Adrenal gland (tissue), 5 donors: ENCODE measurements at regions not wholly inside any gene's neighbourhood (a gene's known extent, or its start where the extent isn't known, plus 50 kb on each side); places are given as distances from the start of the nearest gene placed in this dataset.
"Not testable (repeated sequence)": the region's sequence is repeated elsewhere in the genome, so short reads cannot be mapped to it uniquely, and the experiment has no call there.

Experiments
- POLR2A ChIP-seq, 2 donors: fragments of 450-650 bp; IDR thresholded peaks; one replicate each; pipeline ENCODE4 v1.6.1; 2017; ENCODE audit warnings: antibody characterized with exemption in 2 of 2, mild to moderate bottlenecking in 2 of 2, moderate library complexity in 1 of 2
- TF ChIP-seq, protein P1 (sequence below), 6 experiments: fragments of 450-650 bp in 4 of 6; fragments of 200-600 bp in 2 of 6; sonication (generic) in 1 of 6; IDR thresholded peaks; 1 replicate in 5 of 6; 2 replicates in 1 of 6; pipeline versions ENCODE4 v1.5.1 to v1.8.0; 2016 to 2021; ENCODE audit warnings: antibody characterized with exemption in 6 of 6, mild to moderate bottlenecking in 2 of 6, moderate library complexity in 1 of 6
- donor health status: DM: no; HTN: no; CAD: no.

GRCh38 chr11:89616161-89616560, 93.9 kb upstream of the TRIM77 start:
- TF ChIP-seq, protein P1, sequence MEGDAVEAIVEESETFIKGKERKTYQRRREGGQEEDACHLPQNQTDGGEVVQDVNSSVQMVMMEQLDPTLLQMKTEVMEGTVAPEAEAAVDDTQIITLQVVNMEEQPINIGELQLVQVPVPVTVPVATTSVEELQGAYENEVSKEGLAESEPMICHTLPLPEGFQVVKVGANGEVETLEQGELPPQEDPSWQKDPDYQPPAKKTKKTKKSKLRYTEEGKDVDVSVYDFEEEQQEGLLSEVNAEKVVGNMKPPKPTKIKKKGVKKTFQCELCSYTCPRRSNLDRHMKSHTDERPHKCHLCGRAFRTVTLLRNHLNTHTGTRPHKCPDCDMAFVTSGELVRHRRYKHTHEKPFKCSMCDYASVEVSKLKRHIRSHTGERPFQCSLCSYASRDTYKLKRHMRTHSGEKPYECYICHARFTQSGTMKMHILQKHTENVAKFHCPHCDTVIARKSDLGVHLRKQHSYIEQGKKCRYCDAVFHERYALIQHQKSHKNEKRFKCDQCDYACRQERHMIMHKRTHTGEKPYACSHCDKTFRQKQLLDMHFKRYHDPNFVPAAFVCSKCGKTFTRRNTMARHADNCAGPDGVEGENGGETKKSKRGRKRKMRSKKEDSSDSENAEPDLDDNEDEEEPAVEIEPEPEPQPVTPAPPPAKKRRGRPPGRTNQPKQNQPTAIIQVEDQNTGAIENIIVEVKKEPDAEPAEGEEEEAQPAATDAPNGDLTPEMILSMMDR (IDR thresholded peaks at IDR 0.05): not testable (repeated sequence)
- not testable (repeated sequence) for TF ChIP-seq POLR2A (IDR thresholded peaks at IDR 0.05)
